ENCODE measurements at regions not wholly inside any gene's neighbourhood (a gene's known extent, or its start where the extent isn't known, plus 50 kb on each side); places are given as distances from the start of the nearest gene placed in this dataset.

- no peak for DNase-seq
- Histone ChIP-seq H3K9me3 (no peaks in the 10 kb centered on the region), H3K4me1 (no peaks in the 10 kb centered on the region), H3K4me3 (no peak overlapping the region), H3K27ac (no peak overlapping the region), H3K36me3 (no peaks in the 10 kb centered on the region), H3K27me3 (peaks cover 0 to 75% of the 10 kb centered on the region in 2 donors)
- no peak for ATAC-seq
- no peak for TF ChIP-seq CTCF (IDR thresholded peaks at IDR 0.05)
- intact Hi-C loops (cut with DNase I), result no loop called here
These were observed 188.6 kb downstream of the TEX29 start for GRCh38 chr13:111508902-111509509.

- no peak overlapping the region for H3K27ac ChIP-seq
- ATAC-seq (no peak), DNase-seq (no peak)
- no peak for TF ChIP-seq CTCF (IDR thresholded peaks at IDR 0.05)
- H3K36me3 ChIP-seq, result no peaks in the 10 kb centered on the region
- intact Hi-C loops (cut with DNase I), result no loop called here
- H3K4me3 ChIP-seq, result no peak overlapping the region
- H3K27me3 ChIP-seq, result peaks cover 0 to 75% of the 10 kb centered on the region in 2 donors
- no peaks in the 10 kb centered on the region for H3K9me3 ChIP-seq
- no peaks in the 10 kb centered on the region for H3K4me1 ChIP-seq
These were observed 190.2 kb downstream of the TEX29 start for GRCh38 chr13:111510502-111511218.

- no peaks in the 10 kb centered on the region for H3K36me3 ChIP-seq
- H3K9me3 ChIP-seq, result no peaks in the 10 kb centered on the region
- H3K27ac ChIP-seq, result no peak overlapping the region
- no peak for TF ChIP-seq CTCF (IDR thresholded peaks at IDR 0.05)
- H3K4me1 ChIP-seq, result no peaks in the 10 kb centered on the region
- intact Hi-C loops (cut with DNase I), result no loop called here
- H3K4me3 ChIP-seq, result no peak overlapping the region
- H3K27me3 ChIP-seq, result peaks cover 0 to 75% of the 10 kb centered on the region in 2 donors
- DNase-seq (no peak), ATAC-seq (no peak)
These were observed 190.8 kb downstream of the TEX29 start for GRCh38 chr13:111511219-111511732.

- Histone ChIP-seq H3K4me3 (no peak overlapping the region), H3K27me3 (peaks cover 0 to 75% of the 10 kb centered on the region in 2 donors), H3K36me3 (no peaks in the 10 kb centered on the region), H3K27ac (no peak overlapping the region), H3K4me1 (no peaks in the 10 kb centered on the region), H3K9me3 (no peaks in the 10 kb centered on the region)
- intact Hi-C loops (cut with DNase I), result no loop called here
- TF ChIP-seq CTCF (IDR thresholded peaks at IDR 0.05), result no peak
- no peak for ATAC-seq
- no peak for DNase-seq
These were observed 191.5 kb downstream of the TEX29 start for GRCh38 chr13:111511805-111512504.

- ATAC-seq (no peak), DNase-seq (no peak)
- Histone ChIP-seq H3K4me1 (no peaks in the 10 kb centered on the region), H3K4me3 (no peak overlapping the region), H3K27me3 (peaks cover 0 to 78% of the 10 kb centered on the region in 2 donors), H3K9me3 (no peaks in the 10 kb centered on the region), H3K36me3 (no peaks in the 10 kb centered on the region), H3K27ac (no peak overlapping the region)
- no peak for TF ChIP-seq CTCF (IDR thresholded peaks at IDR 0.05)
- intact Hi-C loops (cut with DNase I), result no loop called here
These were observed 192.3 kb downstream of the TEX29 start for GRCh38 chr13:111512707-111513106.

Data from left lung (tissue), 4 donors.